KMS-11 (cell line): ENCODE measurements at regions not wholly inside any gene's neighbourhood (a gene's known extent, or its start where the extent isn't known, plus 50 kb on each side); places are given as distances from the start of the nearest gene placed in this dataset.

Experiments
- H2AFZ ChIP-seq: fragments of 200-600 bp; sonication (generic); 2 replicates; pipeline ENCODE4 v1.6.1; 2016; ENCODE audit warnings: antibody characterized with exemption, mixed run types, low read depth
- H3K27ac ChIP-seq: fragments of 200-600 bp; sonication (generic); 2 replicates; pipeline ENCODE4 v1.6.1; 2016; ENCODE audit warnings: mild to moderate bottlenecking, mixed run types
- H3K27me3 ChIP-seq: fragments of 200-600 bp; sonication (generic); 2 replicates; pipeline ENCODE4 v1.6.1; 2017; ENCODE audit warnings: mild to moderate bottlenecking, low read depth, mixed run types, moderate library complexity; ENCODE audit not compliant: insufficient read depth
- H3K36me3 ChIP-seq: fragments of 200-600 bp; sonication (generic); 2 replicates; pipeline ENCODE4 v1.6.1; 2017; ENCODE audit warnings: mild to moderate bottlenecking, mixed run types; ENCODE audit not compliant: insufficient read depth
- H3K4me1 ChIP-seq: fragments of 200-600 bp; sonication (generic); 2 replicates; pipeline ENCODE4 v1.6.1; 2016; ENCODE audit warnings: mild to moderate bottlenecking, low read depth, mixed run types; ENCODE audit not compliant: poor library complexity, severe bottlenecking
- H3K4me2 ChIP-seq: fragments of 200-600 bp; sonication (generic); 2 replicates; pipeline ENCODE4 v1.7.0; 2016; ENCODE audit warnings: mild to moderate bottlenecking, mixed run types
- H3K4me3 ChIP-seq: fragments of 200-600 bp; sonication (generic); IDR thresholded peaks from 2 replicates; pipeline ENCODE4 v1.6.1; 2017; ENCODE audit warnings: low read depth, low read length, mixed read lengths; ENCODE audit not compliant: insufficient read depth
- H3K79me2 ChIP-seq: fragments of 200-600 bp; sonication (generic); 2 replicates; pipeline ENCODE4 v1.6.1; 2016; ENCODE audit warnings: low read depth, mixed run types; ENCODE audit not compliant: insufficient read depth
- H3K9ac ChIP-seq: fragments of 200-600 bp; sonication (generic); 2 replicates; pipeline ENCODE4 v1.6.1; 2016; ENCODE audit warnings: mild to moderate bottlenecking, mixed run types
- H4K20me1 ChIP-seq: fragments of 200-600 bp; sonication (generic); 2 replicates; pipeline ENCODE4 v1.6.1; 2016; ENCODE audit warnings: mild to moderate bottlenecking, mixed run types; ENCODE audit not compliant: insufficient read depth
- TF ChIP-seq, protein P1 (sequence below): fragments of 200-600 bp; sonication (generic); conservative IDR thresholded peaks from 2 replicates; pipeline ENCODE4 v1.6.1; 2017; ENCODE audit warnings: low read depth, mild to moderate bottlenecking, antibody characterized with exemption, low read length, moderate library complexity, mixed read lengths

DNA sequence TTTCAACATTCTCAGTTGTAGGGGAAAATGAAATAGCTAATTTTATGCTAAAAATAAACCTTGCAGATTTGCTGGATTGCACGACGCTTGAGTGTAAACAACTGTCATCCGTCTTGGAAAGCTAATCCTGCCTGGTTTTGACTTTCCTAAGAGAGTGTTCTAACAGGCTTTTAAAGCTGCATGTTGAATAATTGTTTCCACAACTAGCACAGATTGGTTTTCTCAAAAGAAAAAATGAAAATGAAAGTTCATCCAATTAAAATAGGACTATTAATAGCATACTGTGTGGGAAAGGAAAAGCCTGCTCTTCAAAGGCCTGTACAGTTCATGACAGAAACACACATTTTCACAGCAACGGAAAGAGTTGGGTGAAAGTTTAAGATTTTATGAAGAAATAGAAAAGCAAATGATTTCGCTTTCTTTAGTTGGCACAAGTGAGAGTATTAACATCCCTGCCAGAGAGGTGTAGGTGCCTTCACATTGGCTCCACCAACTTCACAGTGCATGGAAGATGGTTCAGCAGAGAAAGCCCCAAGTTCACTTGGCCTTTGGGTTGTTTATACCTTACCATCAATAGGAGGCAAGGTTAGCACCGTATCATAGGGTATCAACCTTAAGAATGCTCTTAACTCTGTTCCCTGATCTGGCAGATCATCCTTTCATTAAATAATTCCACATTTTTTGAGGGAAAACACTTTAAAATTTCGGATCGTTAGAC is 140.0 kb upstream of the GUCY1A1 start:
- Histone ChIP-seq H3K27ac (no peak overlapping the region), H3K4me3 (no peak overlapping the region), H2AFZ (no peak overlapping the region), H3K4me2 (no peak overlapping the region), H4K20me1 (no peaks in the 10 kb centered on the region), H3K36me3 (no peaks in the 10 kb centered on the region), H3K9ac (no peak overlapping the region), H3K79me2 (no peaks in the 10 kb centered on the region), H3K27me3 (no peaks in the 10 kb centered on the region), H3K4me1 (no peaks in the 10 kb centered on the region)
- TF ChIP-seq, protein P1, sequence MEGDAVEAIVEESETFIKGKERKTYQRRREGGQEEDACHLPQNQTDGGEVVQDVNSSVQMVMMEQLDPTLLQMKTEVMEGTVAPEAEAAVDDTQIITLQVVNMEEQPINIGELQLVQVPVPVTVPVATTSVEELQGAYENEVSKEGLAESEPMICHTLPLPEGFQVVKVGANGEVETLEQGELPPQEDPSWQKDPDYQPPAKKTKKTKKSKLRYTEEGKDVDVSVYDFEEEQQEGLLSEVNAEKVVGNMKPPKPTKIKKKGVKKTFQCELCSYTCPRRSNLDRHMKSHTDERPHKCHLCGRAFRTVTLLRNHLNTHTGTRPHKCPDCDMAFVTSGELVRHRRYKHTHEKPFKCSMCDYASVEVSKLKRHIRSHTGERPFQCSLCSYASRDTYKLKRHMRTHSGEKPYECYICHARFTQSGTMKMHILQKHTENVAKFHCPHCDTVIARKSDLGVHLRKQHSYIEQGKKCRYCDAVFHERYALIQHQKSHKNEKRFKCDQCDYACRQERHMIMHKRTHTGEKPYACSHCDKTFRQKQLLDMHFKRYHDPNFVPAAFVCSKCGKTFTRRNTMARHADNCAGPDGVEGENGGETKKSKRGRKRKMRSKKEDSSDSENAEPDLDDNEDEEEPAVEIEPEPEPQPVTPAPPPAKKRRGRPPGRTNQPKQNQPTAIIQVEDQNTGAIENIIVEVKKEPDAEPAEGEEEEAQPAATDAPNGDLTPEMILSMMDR = no peak

DNA sequence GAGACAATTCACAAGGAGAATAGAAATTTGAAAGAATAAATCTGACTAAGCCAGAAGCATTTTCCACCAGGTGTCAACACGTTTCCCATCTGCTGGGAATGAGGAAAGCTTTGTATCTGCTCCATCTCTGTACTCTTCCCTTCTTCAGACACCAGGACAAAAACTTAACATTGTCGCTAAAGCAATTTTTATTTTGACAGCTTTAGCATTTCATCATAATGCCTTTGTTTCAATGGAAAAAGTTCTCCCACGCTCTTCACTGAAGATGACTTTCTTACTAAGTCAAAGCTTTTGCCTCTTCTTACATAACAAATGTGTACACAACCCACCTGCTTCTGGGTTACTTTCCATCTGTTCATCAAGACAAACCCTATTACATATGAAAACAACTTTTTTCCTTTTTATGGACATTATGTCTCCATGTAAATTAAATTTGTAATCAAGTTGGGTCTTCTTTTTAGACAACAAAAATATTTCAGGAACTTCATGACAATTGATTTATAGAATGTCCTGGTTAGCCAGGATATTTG is 141.7 kb upstream of the GUCY1A1 start:
- no peaks in the 10 kb centered on the region for H3K36me3 ChIP-seq
- H3K27me3 ChIP-seq = no peaks in the 10 kb centered on the region
- H3K4me1 ChIP-seq = no peaks in the 10 kb centered on the region
- no peak overlapping the region for H3K4me3 ChIP-seq
- H3K9ac ChIP-seq = no peak overlapping the region
- no peak overlapping the region for H3K27ac ChIP-seq
- H3K4me2 ChIP-seq = no peak overlapping the region
- no peaks in the 10 kb centered on the region for H4K20me1 ChIP-seq
- H3K79me2 ChIP-seq = no peaks in the 10 kb centered on the region
- no peak overlapping the region for H2AFZ ChIP-seq
- TF ChIP-seq, protein P1 = no peak

DNA sequence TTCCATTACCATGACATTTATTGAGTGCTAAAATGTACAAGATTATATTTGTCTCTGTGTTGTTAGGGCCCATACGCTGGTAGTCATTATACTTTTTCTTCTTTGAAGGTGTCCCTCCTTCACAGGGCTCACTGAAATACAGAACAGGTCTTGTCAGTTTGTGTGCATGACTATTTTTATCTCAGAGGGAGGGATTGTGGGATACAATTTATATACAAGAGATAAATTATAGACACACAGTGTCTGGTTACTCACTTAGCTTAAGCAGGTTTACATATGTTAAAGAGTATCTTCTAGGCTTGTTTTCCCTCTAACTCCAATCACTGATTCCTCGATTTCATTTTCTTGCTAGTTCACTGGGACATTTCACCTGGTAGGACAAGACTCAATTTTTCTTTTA is 143.3 kb upstream of the GUCY1A1 start:
- Histone ChIP-seq H4K20me1 (no peaks in the 10 kb centered on the region), H3K4me1 (no peaks in the 10 kb centered on the region), H3K36me3 (no peaks in the 10 kb centered on the region), H3K4me2 (no peak overlapping the region), H3K79me2 (no peaks in the 10 kb centered on the region), H3K27me3 (no peaks in the 10 kb centered on the region), H3K27ac (no peak overlapping the region), H3K4me3 (no peak overlapping the region), H2AFZ (no peak overlapping the region), H3K9ac (no peak overlapping the region)
- TF ChIP-seq, protein P1 = no peak

DNA sequence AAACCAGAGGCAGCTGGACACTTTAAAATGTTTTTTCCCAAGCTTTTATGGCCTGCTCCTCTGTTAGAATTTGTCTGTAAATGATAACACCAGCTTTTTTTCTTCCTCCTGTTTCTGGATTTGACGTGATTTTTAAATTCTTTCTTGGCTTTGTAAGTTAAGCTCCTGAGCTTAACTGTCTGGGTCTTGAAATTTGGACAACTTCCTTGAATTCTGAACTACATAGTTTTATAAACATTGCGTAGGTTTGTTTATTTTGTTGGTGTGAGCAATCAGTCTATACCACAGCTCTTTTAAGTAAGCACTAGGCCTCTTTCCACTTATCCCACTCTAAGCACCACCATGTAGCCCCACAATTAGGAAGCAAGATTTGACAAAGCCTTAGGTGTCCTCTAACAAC is 144.4 kb upstream of the GUCY1A1 start:
- Histone ChIP-seq H4K20me1 (no peaks in the 10 kb centered on the region), H3K27ac (no peak overlapping the region), H3K79me2 (no peaks in the 10 kb centered on the region), H3K27me3 (no peaks in the 10 kb centered on the region), H3K4me1 (no peaks in the 10 kb centered on the region), H3K4me2 (no peak overlapping the region), H3K36me3 (no peaks in the 10 kb centered on the region), H2AFZ (no peak overlapping the region), H3K9ac (no peak overlapping the region), H3K4me3 (no peak overlapping the region)
- TF ChIP-seq, protein P1 = no peak
